T-helper 2 cell treated with Interferon-gamma antibody and Interleukin-4, amounts not matched to agents 5 μg/mL and 100 μg/mL, for 36 hours (primary cell): ENCODE measurements at regions not wholly inside any gene's neighbourhood (a gene's known extent, or its start where the extent isn't known, plus 50 kb on each side); places are given as distances from the start of the nearest gene placed in this dataset.

Experiments
- DNase-seq: peaks from one replicate; pipeline ENCODE4 v3.0.0; 2021; ENCODE audit warnings: low spot score
- H3K27ac Mint-ChIP-seq: one replicate; pipeline ENCODE4 v1.8.0; 2021; ENCODE audit warnings: mild to moderate bottlenecking, mixed read lengths
- H3K27me3 Mint-ChIP-seq: one replicate; pipeline ENCODE4 v1.8.0; 2021; ENCODE audit warnings: low read depth, mixed read lengths
- H3K36me3 Mint-ChIP-seq: one replicate; pipeline ENCODE4 v1.8.0; 2021; ENCODE audit warnings: low read depth, mixed read lengths
- H3K4me1 Mint-ChIP-seq: one replicate; pipeline ENCODE4 v1.8.0; 2021; ENCODE audit warnings: low read depth, mixed read lengths
- H3K4me3 Mint-ChIP-seq: one replicate; pipeline ENCODE4 v1.8.0; 2022; ENCODE audit warnings: mild to moderate bottlenecking, moderate library complexity, mixed read lengths
- H3K9me3 Mint-ChIP-seq: one replicate; pipeline ENCODE4 v1.8.0; 2021; ENCODE audit warnings: mixed read lengths

GRCh38 chr11:24298146-24298545 lies 198.7 kb upstream of the LUZP2 start:
- Mint-ChIP-seq H3K9me3 (peaks cover 14% of the 10 kb centered on the region), H3K27me3 (no peaks in the 10 kb centered on the region), H3K4me3 (no peak overlapping the region), H3K4me1 (no peaks in the 10 kb centered on the region), H3K27ac (no peak overlapping the region), H3K36me3 (no peaks in the 10 kb centered on the region)
- no peak for DNase-seq

GRCh38 chr11:24311974-24312373 lies 184.9 kb upstream of the LUZP2 start:
- Mint-ChIP-seq H3K36me3 (no peaks in the 10 kb centered on the region), H3K4me1 (no peaks in the 10 kb centered on the region), H3K27ac (no peak overlapping the region), H3K27me3 (no peaks in the 10 kb centered on the region), H3K9me3 (peaks cover 34% of the 10 kb centered on the region), H3K4me3 (no peak overlapping the region)
- no peak for DNase-seq

- no peak overlapping the region for H3K27ac Mint-ChIP-seq
- DNase-seq: no peak
- H3K27me3 Mint-ChIP-seq: no peaks in the 10 kb centered on the region
- H3K9me3 Mint-ChIP-seq: peaks cover 32% of the 10 kb centered on the region
- no peak overlapping the region for H3K4me3 Mint-ChIP-seq
- no peaks in the 10 kb centered on the region for H3K36me3 Mint-ChIP-seq
- no peaks in the 10 kb centered on the region for H3K4me1 Mint-ChIP-seq
Observed at GRCh38 chr11:24312464-24313238, 184.2 kb upstream of the LUZP2 start.

GRCh38 chr11:24321229-24321628 lies 175.6 kb upstream of the LUZP2 start:
- no peaks in the 10 kb centered on the region for H3K4me1 Mint-ChIP-seq
- H3K9me3 Mint-ChIP-seq: peaks cover 21% of the 10 kb centered on the region
- H3K4me3 Mint-ChIP-seq: no peak overlapping the region
- no peaks in the 10 kb centered on the region for H3K27me3 Mint-ChIP-seq
- no peaks in the 10 kb centered on the region for H3K36me3 Mint-ChIP-seq
- no peak for DNase-seq
- no peak overlapping the region for H3K27ac Mint-ChIP-seq

- no peaks in the 10 kb centered on the region for H3K36me3 Mint-ChIP-seq
Observed at GRCh38 chr11:24324211-24324610, 172.6 kb upstream of the LUZP2 start.

GRCh38 chr11:24344222-24344621 lies 152.6 kb upstream of the LUZP2 start:
- Mint-ChIP-seq H3K4me1 (no peaks in the 10 kb centered on the region), H3K9me3 (peaks cover 8% of the 10 kb centered on the region), H3K27ac (no peak overlapping the region), H3K4me3 (no peak overlapping the region), H3K27me3 (no peaks in the 10 kb centered on the region), H3K36me3 (no peaks in the 10 kb centered on the region)
- DNase-seq: no peak

More at GRCh38 chr11:24324211-24324610, 172.6 kb upstream of the LUZP2 start:
- H3K27me3 Mint-ChIP-seq: no peaks in the 10 kb centered on the region
- H3K9me3 Mint-ChIP-seq: peaks cover 7% of the 10 kb centered on the region
- H3K4me3 Mint-ChIP-seq: no peak overlapping the region
- no peaks in the 10 kb centered on the region for H3K4me1 Mint-ChIP-seq
- H3K27ac Mint-ChIP-seq: no peak overlapping the region
- DNase-seq: no peak

GRCh38 chr11:24348908-24349307 lies 147.9 kb upstream of the LUZP2 start:
- no peaks in the 10 kb centered on the region for H3K36me3 Mint-ChIP-seq
- no peaks in the 10 kb centered on the region for H3K4me1 Mint-ChIP-seq
- H3K4me3 Mint-ChIP-seq: no peak overlapping the region
- DNase-seq: no peak
- H3K27me3 Mint-ChIP-seq: no peaks in the 10 kb centered on the region
- peaks cover 9% of the 10 kb centered on the region for H3K9me3 Mint-ChIP-seq
- no peak overlapping the region for H3K27ac Mint-ChIP-seq

- Mint-ChIP-seq H3K27ac (no peak overlapping the region), H3K36me3 (no peaks in the 10 kb centered on the region), H3K4me3 (no peak overlapping the region), H3K4me1 (no peaks in the 10 kb centered on the region), H3K9me3 (peaks cover 9% of the 10 kb centered on the region), H3K27me3 (no peaks in the 10 kb centered on the region)
- DNase-seq: no peak
Observed at GRCh38 chr11:24351179-24351578, 145.7 kb upstream of the LUZP2 start.

- Mint-ChIP-seq H3K4me3 (no peak overlapping the region), H3K36me3 (no peaks in the 10 kb centered on the region), H3K27me3 (no peaks in the 10 kb centered on the region), H3K9me3 (peaks cover 8% of the 10 kb centered on the region), H3K4me1 (no peaks in the 10 kb centered on the region), H3K27ac (no peak overlapping the region)
- DNase-seq: no peak
Observed at GRCh38 chr11:24356501-24356900, 140.4 kb upstream of the LUZP2 start.

GRCh38 chr11:24357620-24358410 lies 139.0 kb upstream of the LUZP2 start:
- no peak for DNase-seq
- H3K27me3 Mint-ChIP-seq: no peaks in the 10 kb centered on the region
- H3K36me3 Mint-ChIP-seq: no peaks in the 10 kb centered on the region
- peaks cover 12% of the 10 kb centered on the region for H3K9me3 Mint-ChIP-seq
- H3K4me3 Mint-ChIP-seq: no peak overlapping the region
- H3K27ac Mint-ChIP-seq: no peak overlapping the region
- H3K4me1 Mint-ChIP-seq: no peaks in the 10 kb centered on the region

GRCh38 chr11:24372491-24372890 lies 124.4 kb upstream of the LUZP2 start:
- DNase-seq: no peak
- peaks cover 19% of the 10 kb centered on the region for H3K9me3 Mint-ChIP-seq
- no peak overlapping the region for H3K27ac Mint-ChIP-seq
- no peaks in the 10 kb centered on the region for H3K27me3 Mint-ChIP-seq
- H3K36me3 Mint-ChIP-seq: no peaks in the 10 kb centered on the region
- no peak overlapping the region for H3K4me3 Mint-ChIP-seq
- no peaks in the 10 kb centered on the region for H3K4me1 Mint-ChIP-seq

- Mint-ChIP-seq H3K36me3 (no peaks in the 10 kb centered on the region), H3K27ac (no peak overlapping the region), H3K27me3 (no peaks in the 10 kb centered on the region), H3K9me3 (peaks cover 27% of the 10 kb centered on the region), H3K4me3 (no peak overlapping the region), H3K4me1 (no peaks in the 10 kb centered on the region)
- DNase-seq: no peak
Observed at GRCh38 chr11:24373516-24373915, 123.3 kb upstream of the LUZP2 start.

- no peaks in the 10 kb centered on the region for H3K27me3 Mint-ChIP-seq
- DNase-seq: no peak
- no peaks in the 10 kb centered on the region for H3K36me3 Mint-ChIP-seq
- H3K27ac Mint-ChIP-seq: no peak overlapping the region
- H3K4me3 Mint-ChIP-seq: no peak overlapping the region
- H3K9me3 Mint-ChIP-seq: peaks cover 32% of the 10 kb centered on the region
- no peaks in the 10 kb centered on the region for H3K4me1 Mint-ChIP-seq
Observed at GRCh38 chr11:24375351-24375750, 121.5 kb upstream of the LUZP2 start.

- DNase-seq: no peak
- Mint-ChIP-seq H3K27me3 (no peaks in the 10 kb centered on the region), H3K4me1 (no peaks in the 10 kb centered on the region), H3K9me3 (peaks cover 32% of the 10 kb centered on the region), H3K4me3 (no peak overlapping the region), H3K36me3 (no peaks in the 10 kb centered on the region), H3K27ac (no peak overlapping the region)
Observed at GRCh38 chr11:24375931-24376330, 120.9 kb upstream of the LUZP2 start.
